ENCODE measurements at regions not wholly inside any gene's neighbourhood (a gene's known extent, or its start where the extent isn't known, plus 50 kb on each side); places are given as distances from the start of the nearest gene placed in this dataset.
A peak's percentile ranks its signal among the peaks of the same experiment; 100 is the strongest.

GRCh38 chr3:182711261-182711683 lies 82.0 kb upstream of the ATP11B start:
- DNase-seq, result no peak

GRCh38 chr3:182711853-182712252 lies 81.5 kb upstream of the ATP11B start:
- no peak for DNase-seq

GRCh38 chr3:182713111-182713510 lies 80.2 kb upstream of the ATP11B start:
- no peak for DNase-seq

GRCh38 chr3:182713743-182714517 lies 79.4 kb upstream of the ATP11B start:
- DNase-seq, result peak; percentile 46

GRCh38 chr3:182715006-182715405 lies 78.3 kb upstream of the ATP11B start:
- DNase-seq, result no peak

- DNase-seq, result no peak
Measured at GRCh38 chr3:182716114-182716688, 77.1 kb upstream of the ATP11B start.

- DNase-seq, result no peak
Measured at GRCh38 chr3:182717216-182717615, 76.1 kb upstream of the ATP11B start.

- no peak for DNase-seq
Measured at GRCh38 chr3:182722907-182723306, 70.4 kb upstream of the ATP11B start.

GRCh38 chr3:182723596-182723995 lies 69.7 kb upstream of the ATP11B start:
- no peak for DNase-seq

GRCh38 chr3:182725372-182726251 lies 67.7 kb upstream of the ATP11B start:
- no peak for DNase-seq

- no peak for DNase-seq
Measured at GRCh38 chr3:182726258-182727142, 66.8 kb upstream of the ATP11B start.

GRCh38 chr3:182728238-182728637 lies 65.1 kb upstream of the ATP11B start:
- no peak for DNase-seq

GRCh38 chr3:182729903-182730674 lies 63.2 kb upstream of the ATP11B start:
- no peak for DNase-seq

- DNase-seq, result no peak
Measured at GRCh38 chr3:182730675-182731042, 62.6 kb upstream of the ATP11B start.

- no peak for DNase-seq
Measured at GRCh38 chr3:182731764-182732163, 61.5 kb upstream of the ATP11B start.

GRCh38 chr3:182732232-182733015 lies 60.9 kb upstream of the ATP11B start:
- no peak for DNase-seq

GRCh38 chr3:182735672-182736071 lies 57.6 kb upstream of the ATP11B start:
- no peak for DNase-seq

- DNase-seq, result no peak
Measured at GRCh38 chr3:182737825-182738224, 55.5 kb upstream of the ATP11B start.

GRCh38 chr3:182738583-182739411 lies 54.5 kb upstream of the ATP11B start:
- no peak for DNase-seq

GRCh38 chr3:182739619-182740018 lies 53.7 kb upstream of the ATP11B start:
- DNase-seq, result peak; percentile 22
